ENCODE measurements at regions not wholly inside any gene's neighbourhood (a gene's known extent, or its start where the extent isn't known, plus 50 kb on each side); places are given as distances from the start of the nearest gene placed in this dataset.

DNA sequence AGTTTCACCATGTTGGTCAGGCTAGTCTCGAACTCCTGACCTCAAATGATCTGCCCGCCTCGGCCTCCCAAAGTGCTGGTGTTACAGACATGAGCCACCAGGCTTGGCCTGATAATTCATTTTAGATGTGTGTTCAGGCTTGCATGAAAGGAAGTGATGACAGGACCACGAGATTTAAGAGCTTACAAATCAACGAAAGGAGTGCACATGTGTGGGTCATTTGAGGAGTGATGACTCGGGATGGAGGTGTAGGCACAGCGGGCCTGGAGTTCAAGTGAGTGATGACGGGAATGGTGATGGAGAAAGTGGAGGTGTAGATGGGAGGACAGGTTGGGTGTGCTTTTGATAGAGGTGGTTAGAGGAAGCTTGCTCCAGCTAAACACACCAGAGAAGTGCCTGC lies 742.4 kb downstream of the GALR1 start:
- TF ChIP-seq, protein P1, sequence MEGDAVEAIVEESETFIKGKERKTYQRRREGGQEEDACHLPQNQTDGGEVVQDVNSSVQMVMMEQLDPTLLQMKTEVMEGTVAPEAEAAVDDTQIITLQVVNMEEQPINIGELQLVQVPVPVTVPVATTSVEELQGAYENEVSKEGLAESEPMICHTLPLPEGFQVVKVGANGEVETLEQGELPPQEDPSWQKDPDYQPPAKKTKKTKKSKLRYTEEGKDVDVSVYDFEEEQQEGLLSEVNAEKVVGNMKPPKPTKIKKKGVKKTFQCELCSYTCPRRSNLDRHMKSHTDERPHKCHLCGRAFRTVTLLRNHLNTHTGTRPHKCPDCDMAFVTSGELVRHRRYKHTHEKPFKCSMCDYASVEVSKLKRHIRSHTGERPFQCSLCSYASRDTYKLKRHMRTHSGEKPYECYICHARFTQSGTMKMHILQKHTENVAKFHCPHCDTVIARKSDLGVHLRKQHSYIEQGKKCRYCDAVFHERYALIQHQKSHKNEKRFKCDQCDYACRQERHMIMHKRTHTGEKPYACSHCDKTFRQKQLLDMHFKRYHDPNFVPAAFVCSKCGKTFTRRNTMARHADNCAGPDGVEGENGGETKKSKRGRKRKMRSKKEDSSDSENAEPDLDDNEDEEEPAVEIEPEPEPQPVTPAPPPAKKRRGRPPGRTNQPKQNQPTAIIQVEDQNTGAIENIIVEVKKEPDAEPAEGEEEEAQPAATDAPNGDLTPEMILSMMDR (IDR thresholded peaks at IDR 0.05): no peak
- TF ChIP-seq POLR2AphosphoS5 (IDR thresholded peaks at IDR 0.05; ENCODE audit: insufficient read depth in 1 of 2, low read depth in 1 of 2) (no peak), POLR2A (IDR thresholded peaks at IDR 0.05) (no peak)

Measured in vagina (tissue), 2 donors.